CD4-positive, alpha-beta T cell treated with Interleukin-15 for 4 hours (primary cell): ENCODE measurements at regions not wholly inside any gene's neighbourhood (a gene's known extent, or its start where the extent isn't known, plus 50 kb on each side); places are given as distances from the start of the nearest gene placed in this dataset.

Source experiments
- DNase-seq: peaks from one replicate; pipeline ENCODE4 v3.0.0-alpha.2; 2020; ENCODE audit warnings: low spot score

GRCh38 chr2:57515366-57515765 is 531.2 kb upstream of the VRK2 start:
- no peak for DNase-seq

- no peak for DNase-seq
Observed at GRCh38 chr2:57516698-57517340, 529.8 kb upstream of the VRK2 start.

- no peak for DNase-seq
Observed at GRCh38 chr2:57523304-57523703, 523.3 kb upstream of the VRK2 start.

- DNase-seq = no peak
Observed at GRCh38 chr2:57527685-57528084, 518.9 kb upstream of the VRK2 start.

- no peak for DNase-seq
Observed at GRCh38 chr2:57528499-57528898, 518.1 kb upstream of the VRK2 start.

- no peak for DNase-seq
Observed at GRCh38 chr2:57534358-57534757, 512.2 kb upstream of the VRK2 start.

- no peak for DNase-seq
Observed at GRCh38 chr2:57536535-57537231, 509.9 kb upstream of the VRK2 start.

GRCh38 chr2:57539761-57540160 is 506.8 kb upstream of the VRK2 start:
- DNase-seq = no peak

GRCh38 chr2:57542081-57542480 is 504.5 kb upstream of the VRK2 start:
- no peak for DNase-seq

- DNase-seq = no peak
Observed at GRCh38 chr2:57543211-57543610, 503.4 kb upstream of the VRK2 start.

- no peak for DNase-seq
Observed at GRCh38 chr2:57544624-57545023, 502.0 kb upstream of the VRK2 start.

- no peak for DNase-seq
Observed at GRCh38 chr2:57546478-57546877, 500.1 kb upstream of the VRK2 start.

GRCh38 chr2:57549642-57550102 is 496.9 kb upstream of the VRK2 start:
- no peak for DNase-seq

GRCh38 chr2:57550912-57551311 is 495.7 kb upstream of the VRK2 start:
- DNase-seq = no peak

GRCh38 chr2:57552885-57553284 is 493.7 kb upstream of the VRK2 start:
- DNase-seq = no peak

- DNase-seq = no peak
Observed at GRCh38 chr2:57554348-57554747, 492.3 kb upstream of the VRK2 start.

- DNase-seq = no peak
Observed at GRCh38 chr2:57558312-57558711, 488.3 kb upstream of the VRK2 start.

- no peak for DNase-seq
Observed at GRCh38 chr2:57562495-57562894, 484.1 kb upstream of the VRK2 start.

GRCh38 chr2:57563015-57563414 is 483.6 kb upstream of the VRK2 start:
- DNase-seq = no peak

GRCh38 chr2:57567245-57567644 is 479.4 kb upstream of the VRK2 start:
- DNase-seq = no peak

- no peak for DNase-seq
Observed at GRCh38 chr2:57569396-57569795, 477.2 kb upstream of the VRK2 start.

GRCh38 chr2:57570961-57571360 is 475.6 kb upstream of the VRK2 start:
- DNase-seq = no peak

GRCh38 chr2:57575700-57576268 is 470.8 kb upstream of the VRK2 start:
- no peak for DNase-seq

- DNase-seq = no peak
Observed at GRCh38 chr2:57576983-57577382, 469.6 kb upstream of the VRK2 start.
